OCI-LY3 (cell line): ENCODE measurements at regions not wholly inside any gene's neighbourhood (a gene's known extent, or its start where the extent isn't known, plus 50 kb on each side); places are given as distances from the start of the nearest gene placed in this dataset.

Source experiments
- H2AFZ ChIP-seq: fragments of 200-600, 300-600 bp; shearing (Covaris generic); 2 replicates; pipeline ENCODE4 v1.6.0; 2014; ENCODE audit warnings: antibody characterized with exemption, low read depth, low read length
- H3K27ac ChIP-seq: fragments of 200-600, 300-600 bp; sonication (generic); 2 replicates; pipeline ENCODE4 v1.5.1; 2014; ENCODE audit warnings: mild to moderate bottlenecking, low read length, moderate library complexity, mixed read lengths
- H3K27me3 ChIP-seq: fragments of 200-600, 300-600 bp; sonication (generic); 2 replicates; pipeline ENCODE4 v1.6.1; 2014; ENCODE audit warnings: low read depth, low read length, mixed read lengths
- H3K36me3 ChIP-seq: fragments of 200-600, 300-600 bp; sonication (generic); replicated peaks from 2 replicates; pipeline ENCODE3; 2014; ENCODE audit warnings: low read depth, low read length, mixed read lengths
- H3K4me1 ChIP-seq: fragments of 300-600, 200-600 bp; sonication (generic); 2 replicates; pipeline ENCODE4 v1.6.1; 2014; ENCODE audit warnings: low read length, mixed read lengths
- H3K4me2 ChIP-seq: fragments of 200-600, 300-600 bp; sonication (generic); 2 replicates; pipeline ENCODE4 v1.6.1; 2014; ENCODE audit warnings: low read length, mixed read lengths
- H3K4me3 ChIP-seq: fragments of 300-600, 200-600 bp; sonication (generic); 2 replicates; pipeline ENCODE4 v1.5.1; 2014; ENCODE audit warnings: antibody characterized with exemption, mild to moderate bottlenecking, low read length, moderate library complexity
- H3K79me2 ChIP-seq: fragments of 300-600, 200-600 bp; shearing (Covaris generic); 2 replicates; pipeline ENCODE4 v1.6.1; 2014; ENCODE audit warnings: mild to moderate bottlenecking, low read length, mixed read lengths
- H3K9ac ChIP-seq: fragments of 300-600, 200-600 bp; shearing (Covaris generic); 2 replicates; pipeline ENCODE4 v1.6.0; 2014; ENCODE audit warnings: mild to moderate bottlenecking, low read length, moderate library complexity
- H3K9me3 ChIP-seq: fragments of 200-600, 300-600 bp; shearing (Covaris generic); 2 replicates; pipeline ENCODE4 v1.6.1; 2014; ENCODE audit warnings: low read length, mixed read lengths; ENCODE audit not compliant: insufficient read depth
- H4K20me1 ChIP-seq: fragments of 200-600, 300-600 bp; sonication (generic); 2 replicates; pipeline ENCODE4 v1.6.1; 2016; ENCODE audit warnings: low read length, mixed read lengths; ENCODE audit not compliant: insufficient read depth
- CTCF ChIP-seq: fragments of 200-600, 300-600 bp; sonication (generic); IDR thresholded peaks from 2 replicates; pipeline ENCODE4 v1.5.1; 2014; ENCODE audit warnings: antibody characterized with exemption, low read length, low read depth
- EZH2phosphoT487 ChIP-seq: fragments of 200-600 bp; shearing (Covaris generic); IDR thresholded peaks from 2 replicates; pipeline ENCODE4 v1.6.1; 2018; ENCODE audit warnings: antibody characterized with exemption, mixed run types, low read depth

- no peak overlapping the region for H3K9ac ChIP-seq
- peaks cover 4% of the 10 kb centered on the region for H3K27me3 ChIP-seq
- no peaks in the 10 kb centered on the region for H4K20me1 ChIP-seq
- H3K27ac ChIP-seq: no peak overlapping the region
- H2AFZ ChIP-seq: no peak overlapping the region
- no peak overlapping the region for H3K4me3 ChIP-seq
- no peaks in the 10 kb centered on the region for H3K9me3 ChIP-seq
- no peaks in the 10 kb centered on the region for H3K36me3 ChIP-seq
- peaks cover 16% of the 10 kb centered on the region for H3K4me1 ChIP-seq
- no peak overlapping the region for H3K4me2 ChIP-seq
- no peaks in the 10 kb centered on the region for H3K79me2 ChIP-seq
- no peak for TF ChIP-seq CTCF
- TF ChIP-seq EZH2phosphoT487: no peak
These were observed 316.1 kb downstream of the GADD45G start for GRCh38 chr9:89920951-89921350.

- H3K27me3 ChIP-seq: peaks cover 15% of the 10 kb centered on the region
- H3K4me1 ChIP-seq: peaks cover 16% of the 10 kb centered on the region
- H3K9me3 ChIP-seq: no peaks in the 10 kb centered on the region
- H2AFZ ChIP-seq: no peak overlapping the region
- H3K36me3 ChIP-seq: no peaks in the 10 kb centered on the region
- H3K9ac ChIP-seq: no peak overlapping the region
- H4K20me1 ChIP-seq: no peaks in the 10 kb centered on the region
- H3K27ac ChIP-seq: no peak overlapping the region
- H3K4me2 ChIP-seq: no peak overlapping the region
- TF ChIP-seq EZH2phosphoT487: no peak
- TF ChIP-seq CTCF: no peak
- H3K4me3 ChIP-seq: no peak overlapping the region
- no peaks in the 10 kb centered on the region for H3K79me2 ChIP-seq
These were observed 317.3 kb downstream of the GADD45G start for GRCh38 chr9:89922099-89922498.

- no peak overlapping the region for H3K9ac ChIP-seq
- no peak overlapping the region for H3K4me2 ChIP-seq
- H3K4me1 ChIP-seq: peaks cover 16% of the 10 kb centered on the region
- H4K20me1 ChIP-seq: no peaks in the 10 kb centered on the region
- no peak overlapping the region for H3K27ac ChIP-seq
- no peaks in the 10 kb centered on the region for H3K79me2 ChIP-seq
- TF ChIP-seq EZH2phosphoT487 (no peak), CTCF (no peak)
- H2AFZ ChIP-seq: no peak overlapping the region
- no peaks in the 10 kb centered on the region for H3K36me3 ChIP-seq
- no peaks in the 10 kb centered on the region for H3K9me3 ChIP-seq
- H3K27me3 ChIP-seq: peaks cover 22% of the 10 kb centered on the region
- no peak overlapping the region for H3K4me3 ChIP-seq
These were observed 318.4 kb downstream of the GADD45G start for GRCh38 chr9:89923174-89923573.

- peak; percentile 35 for TF ChIP-seq CTCF
- no peak for TF ChIP-seq EZH2phosphoT487
- peak overlapping the region; percentile 35; the same call in 1 of the 2 replicates for H3K4me2 ChIP-seq
- H3K79me2 ChIP-seq: no peaks in the 10 kb centered on the region
- H3K9me3 ChIP-seq: no peaks in the 10 kb centered on the region
- no peaks in the 10 kb centered on the region for H4K20me1 ChIP-seq
- no peak overlapping the region for H2AFZ ChIP-seq
- no peak overlapping the region for H3K27ac ChIP-seq
- no peak overlapping the region for H3K9ac ChIP-seq
- H3K4me3 ChIP-seq: no peak overlapping the region
- peaks cover 22% of the 10 kb centered on the region for H3K27me3 ChIP-seq
- H3K36me3 ChIP-seq: no peaks in the 10 kb centered on the region
- peaks cover 10% of the 10 kb centered on the region for H3K4me1 ChIP-seq
These were observed 319.2 kb downstream of the GADD45G start for GRCh38 chr9:89923961-89924504.
